WTC11 (cell line): ENCODE measurements at regions not wholly inside any gene's neighbourhood (a gene's known extent, or its start where the extent isn't known, plus 50 kb on each side); places are given as distances from the start of the nearest gene placed in this dataset.

Source experiments
- ATAC-seq: fragments of 200-7000 bp; cut with Tn5 transposase; 2 replicates; pipeline ENCODE4 v1.10.0; 2021; ENCODE audit warnings: mild to moderate bottlenecking, moderate library complexity
- CTCF ChIA-PET: fragments of 300-600 bp; sonication (Branson Sonifier 250); formaldehyde crosslinking; loops from one replicate; lab custom pipeline; 2021; ENCODE audit warnings: antibody characterized with exemption; lab: Charles Lee
- POLR2A ChIA-PET: fragments of 350-600 bp; sonication (Branson Sonifier 250); formaldehyde crosslinking; loops from one replicate; lab custom pipeline; 2021; ENCODE audit warnings: antibody characterized with exemption; lab: Charles Lee
- DNase-seq: peaks from one replicate; pipeline ENCODE4 v3.0.0; 2021; ENCODE audit warnings: low spot score
- H3K27ac Mint-ChIP-seq: 2 replicates; pipeline ENCODE4 v1.8.0; 2021; ENCODE audit warnings: mixed read lengths
- H3K27me3 Mint-ChIP-seq: 2 replicates; pipeline ENCODE4 v1.8.0; 2021; ENCODE audit warnings: low read depth, mild to moderate bottlenecking, moderate library complexity, mixed read lengths
- H3K36me3 Mint-ChIP-seq: 2 replicates; pipeline ENCODE4 v1.8.0; 2021; ENCODE audit warnings: mixed read lengths
- H3K4me1 Mint-ChIP-seq: 2 replicates; pipeline ENCODE4 v1.8.0; 2022; ENCODE audit warnings: mixed read lengths
- H3K4me3 Mint-ChIP-seq: 2 replicates; pipeline ENCODE4 v1.8.0; 2021; ENCODE audit warnings: mild to moderate bottlenecking, moderate library complexity, mixed read lengths
- H3K9me3 Mint-ChIP-seq: 2 replicates; pipeline ENCODE4 v1.8.0; 2021; ENCODE audit warnings: mixed read lengths
- ATF1 ChIP-seq: sonication (generic); formaldehyde crosslinking; IDR thresholded peaks from 2 replicates; pipeline ENCODE4 v1.8.1; 2023; ENCODE audit warnings: mild to moderate bottlenecking, moderate library complexity, missing genetic modification reagents
- EMX1 ChIP-seq: fragments of 250-450 bp; sonication (Bioruptor Pico); IDR thresholded peaks from 2 replicates; pipeline ENCODE4 v1.8.0; 2021; ENCODE audit warnings: mild to moderate bottlenecking
- ESRRA ChIP-seq: sonication (generic); formaldehyde crosslinking; IDR thresholded peaks from 2 replicates; pipeline ENCODE4 v1.8.1; 2022; ENCODE audit warnings: mild to moderate bottlenecking, missing genetic modification reagents, borderline replicate concordance
- FOXP1 ChIP-seq: sonication (generic); formaldehyde crosslinking; IDR thresholded peaks from 2 replicates; pipeline ENCODE4 v1.8.0; 2022; ENCODE audit warnings: missing genetic modification reagents, mild to moderate bottlenecking, moderate library complexity, borderline replicate concordance
- JAZF1 ChIP-seq: fragments of 250-450 bp; sonication (Bioruptor Pico); IDR thresholded peaks from 2 replicates; pipeline ENCODE4 v1.9.0; 2021; ENCODE audit warnings: moderate library complexity, mild to moderate bottlenecking, inconsistent platforms
- JUN ChIP-seq: sonication (generic); formaldehyde crosslinking; IDR thresholded peaks from 2 replicates; pipeline ENCODE4 v1.8.0; 2023; ENCODE audit warnings: mild to moderate bottlenecking, missing genetic modification reagents
- MXD4 ChIP-seq: fragments of 250-450 bp; sonication (Bioruptor Pico); IDR thresholded peaks from 2 replicates; pipeline ENCODE4 v1.8.0; 2021; ENCODE audit warnings: mild to moderate bottlenecking, moderate library complexity, borderline replicate concordance
- NFE2L1 ChIP-seq: sonication (generic); formaldehyde crosslinking; IDR thresholded peaks from 2 replicates; pipeline ENCODE4 v1.8.1; 2023; ENCODE audit warnings: missing genetic modification reagents
- ZBTB21 ChIP-seq: sonication (generic); formaldehyde crosslinking; IDR thresholded peaks from 2 replicates; pipeline ENCODE4 v1.8.1; 2023; ENCODE audit warnings: mild to moderate bottlenecking, missing genetic modification reagents, borderline replicate concordance
- ZNF121 ChIP-seq: sonication (generic); formaldehyde crosslinking; IDR thresholded peaks from 2 replicates; pipeline ENCODE4 v1.8.0; 2023; ENCODE audit warnings: missing genetic modification reagents
- ZNF671 ChIP-seq: fragments of 250-450 bp; sonication (Bioruptor Pico); IDR thresholded peaks from 2 replicates; pipeline ENCODE4 v1.8.0; 2021; ENCODE audit warnings: mild to moderate bottlenecking
- TF ChIP-seq, protein P1 (sequence below): sonication (generic); formaldehyde crosslinking; IDR thresholded peaks from 2 replicates; pipeline ENCODE4 v1.8.0; 2022; ENCODE audit warnings: missing genetic modification reagents
- TF ChIP-seq, protein P2 (sequence below): sonication (generic); formaldehyde crosslinking; IDR thresholded peaks from 2 replicates; pipeline ENCODE4 v1.8.0; 2023; ENCODE audit warnings: missing genetic modification reagents, mild to moderate bottlenecking, borderline replicate concordance
- TF ChIP-seq, protein P3 (sequence below): sonication (generic); formaldehyde crosslinking; IDR thresholded peaks from 2 replicates; pipeline ENCODE4 v1.8.1; 2023; ENCODE audit warnings: mild to moderate bottlenecking, missing genetic modification reagents
- TF ChIP-seq, protein P4 (sequence below): sonication (generic); formaldehyde crosslinking; IDR thresholded peaks from 2 replicates; pipeline ENCODE4 v1.8.1; 2022; ENCODE audit warnings: mild to moderate bottlenecking, moderate library complexity, missing genetic modification reagents
- TF ChIP-seq, protein P5 (sequence below): sonication (generic); formaldehyde crosslinking; IDR thresholded peaks from 2 replicates; pipeline ENCODE4 v1.8.1; 2022; ENCODE audit warnings: mild to moderate bottlenecking, missing genetic modification reagents, moderate library complexity, borderline replicate concordance

DNA sequence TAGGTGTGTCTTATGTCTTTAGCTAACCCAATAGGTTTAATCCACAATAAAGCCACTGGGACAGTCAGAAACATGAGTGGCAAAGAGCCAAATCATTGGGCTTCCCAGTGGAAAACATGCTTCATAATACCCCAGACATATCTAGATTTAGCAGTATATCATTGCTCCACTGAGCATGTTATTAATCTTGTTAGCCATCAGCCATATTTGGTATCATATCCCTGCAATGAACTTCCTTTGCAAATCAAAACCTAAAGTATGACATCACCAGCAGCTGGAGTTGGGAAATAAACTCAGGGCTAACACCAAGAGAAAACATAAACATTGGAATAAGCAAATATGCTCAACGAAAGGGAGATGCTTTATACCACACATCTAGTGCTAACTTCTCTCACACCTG, 280.8 kb upstream of the NOCT start:
- ATAC-seq = no peak
- H3K9me3 Mint-ChIP-seq = peaks cover 8% of the 10 kb centered on the region
- ChIA-PET CTCF (no interaction called here), POLR2A (no interaction called here)
- no peak overlapping the region for H3K27ac Mint-ChIP-seq
- no peaks in the 10 kb centered on the region; the same call in 1 of the 2 replicates for H3K27me3 Mint-ChIP-seq
- H3K4me3 Mint-ChIP-seq = no peak overlapping the region
- peaks cover 5% of the 10 kb centered on the region for H3K4me1 Mint-ChIP-seq
- no peak for TF ChIP-seq ZBTB21 (CRISPR knock-in tag)
- no peak for TF ChIP-seq JAZF1 (CRISPR knock-in tag)
- TF ChIP-seq EMX1 (CRISPR knock-in tag) = no peak
- TF ChIP-seq ZNF671 (CRISPR knock-in tag) = no peak
- TF ChIP-seq, protein P1, sequence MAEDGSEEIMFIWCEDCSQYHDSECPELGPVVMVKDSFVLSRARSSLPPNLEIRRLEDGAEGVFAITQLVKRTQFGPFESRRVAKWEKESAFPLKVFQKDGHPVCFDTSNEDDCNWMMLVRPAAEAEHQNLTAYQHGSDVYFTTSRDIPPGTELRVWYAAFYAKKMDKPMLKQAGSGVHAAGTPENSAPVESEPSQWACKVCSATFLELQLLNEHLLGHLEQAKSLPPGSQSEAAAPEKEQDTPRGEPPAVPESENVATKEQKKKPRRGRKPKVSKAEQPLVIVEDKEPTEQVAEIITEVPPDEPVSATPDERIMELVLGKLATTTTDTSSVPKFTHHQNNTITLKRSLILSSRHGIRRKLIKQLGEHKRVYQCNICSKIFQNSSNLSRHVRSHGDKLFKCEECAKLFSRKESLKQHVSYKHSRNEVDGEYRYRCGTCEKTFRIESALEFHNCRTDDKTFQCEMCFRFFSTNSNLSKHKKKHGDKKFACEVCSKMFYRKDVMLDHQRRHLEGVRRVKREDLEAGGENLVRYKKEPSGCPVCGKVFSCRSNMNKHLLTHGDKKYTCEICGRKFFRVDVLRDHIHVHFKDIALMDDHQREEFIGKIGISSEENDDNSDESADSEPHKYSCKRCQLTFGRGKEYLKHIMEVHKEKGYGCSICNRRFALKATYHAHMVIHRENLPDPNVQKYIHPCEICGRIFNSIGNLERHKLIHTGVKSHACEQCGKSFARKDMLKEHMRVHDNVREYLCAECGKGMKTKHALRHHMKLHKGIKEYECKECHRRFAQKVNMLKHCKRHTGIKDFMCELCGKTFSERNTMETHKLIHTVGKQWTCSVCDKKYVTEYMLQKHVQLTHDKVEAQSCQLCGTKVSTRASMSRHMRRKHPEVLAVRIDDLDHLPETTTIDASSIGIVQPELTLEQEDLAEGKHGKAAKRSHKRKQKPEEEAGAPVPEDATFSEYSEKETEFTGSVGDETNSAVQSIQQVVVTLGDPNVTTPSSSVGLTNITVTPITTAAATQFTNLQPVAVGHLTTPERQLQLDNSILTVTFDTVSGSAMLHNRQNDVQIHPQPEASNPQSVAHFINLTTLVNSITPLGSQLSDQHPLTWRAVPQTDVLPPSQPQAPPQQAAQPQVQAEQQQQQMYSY (CRISPR knock-in tag) = no peak
- TF ChIP-seq ESRRA (CRISPR knock-in tag) = no peak
- TF ChIP-seq, protein P2, sequence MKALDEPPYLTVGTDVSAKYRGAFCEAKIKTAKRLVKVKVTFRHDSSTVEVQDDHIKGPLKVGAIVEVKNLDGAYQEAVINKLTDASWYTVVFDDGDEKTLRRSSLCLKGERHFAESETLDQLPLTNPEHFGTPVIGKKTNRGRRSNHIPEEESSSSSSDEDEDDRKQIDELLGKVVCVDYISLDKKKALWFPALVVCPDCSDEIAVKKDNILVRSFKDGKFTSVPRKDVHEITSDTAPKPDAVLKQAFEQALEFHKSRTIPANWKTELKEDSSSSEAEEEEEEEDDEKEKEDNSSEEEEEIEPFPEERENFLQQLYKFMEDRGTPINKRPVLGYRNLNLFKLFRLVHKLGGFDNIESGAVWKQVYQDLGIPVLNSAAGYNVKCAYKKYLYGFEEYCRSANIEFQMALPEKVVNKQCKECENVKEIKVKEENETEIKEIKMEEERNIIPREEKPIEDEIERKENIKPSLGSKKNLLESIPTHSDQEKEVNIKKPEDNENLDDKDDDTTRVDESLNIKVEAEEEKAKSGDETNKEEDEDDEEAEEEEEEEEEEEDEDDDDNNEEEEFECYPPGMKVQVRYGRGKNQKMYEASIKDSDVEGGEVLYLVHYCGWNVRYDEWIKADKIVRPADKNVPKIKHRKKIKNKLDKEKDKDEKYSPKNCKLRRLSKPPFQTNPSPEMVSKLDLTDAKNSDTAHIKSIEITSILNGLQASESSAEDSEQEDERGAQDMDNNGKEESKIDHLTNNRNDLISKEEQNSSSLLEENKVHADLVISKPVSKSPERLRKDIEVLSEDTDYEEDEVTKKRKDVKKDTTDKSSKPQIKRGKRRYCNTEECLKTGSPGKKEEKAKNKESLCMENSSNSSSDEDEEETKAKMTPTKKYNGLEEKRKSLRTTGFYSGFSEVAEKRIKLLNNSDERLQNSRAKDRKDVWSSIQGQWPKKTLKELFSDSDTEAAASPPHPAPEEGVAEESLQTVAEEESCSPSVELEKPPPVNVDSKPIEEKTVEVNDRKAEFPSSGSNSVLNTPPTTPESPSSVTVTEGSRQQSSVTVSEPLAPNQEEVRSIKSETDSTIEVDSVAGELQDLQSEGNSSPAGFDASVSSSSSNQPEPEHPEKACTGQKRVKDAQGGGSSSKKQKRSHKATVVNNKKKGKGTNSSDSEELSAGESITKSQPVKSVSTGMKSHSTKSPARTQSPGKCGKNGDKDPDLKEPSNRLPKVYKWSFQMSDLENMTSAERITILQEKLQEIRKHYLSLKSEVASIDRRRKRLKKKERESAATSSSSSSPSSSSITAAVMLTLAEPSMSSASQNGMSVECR (CRISPR knock-in tag) = no peak
- no peak for TF ChIP-seq JUN (CRISPR knock-in tag)
- TF ChIP-seq, protein P3, sequence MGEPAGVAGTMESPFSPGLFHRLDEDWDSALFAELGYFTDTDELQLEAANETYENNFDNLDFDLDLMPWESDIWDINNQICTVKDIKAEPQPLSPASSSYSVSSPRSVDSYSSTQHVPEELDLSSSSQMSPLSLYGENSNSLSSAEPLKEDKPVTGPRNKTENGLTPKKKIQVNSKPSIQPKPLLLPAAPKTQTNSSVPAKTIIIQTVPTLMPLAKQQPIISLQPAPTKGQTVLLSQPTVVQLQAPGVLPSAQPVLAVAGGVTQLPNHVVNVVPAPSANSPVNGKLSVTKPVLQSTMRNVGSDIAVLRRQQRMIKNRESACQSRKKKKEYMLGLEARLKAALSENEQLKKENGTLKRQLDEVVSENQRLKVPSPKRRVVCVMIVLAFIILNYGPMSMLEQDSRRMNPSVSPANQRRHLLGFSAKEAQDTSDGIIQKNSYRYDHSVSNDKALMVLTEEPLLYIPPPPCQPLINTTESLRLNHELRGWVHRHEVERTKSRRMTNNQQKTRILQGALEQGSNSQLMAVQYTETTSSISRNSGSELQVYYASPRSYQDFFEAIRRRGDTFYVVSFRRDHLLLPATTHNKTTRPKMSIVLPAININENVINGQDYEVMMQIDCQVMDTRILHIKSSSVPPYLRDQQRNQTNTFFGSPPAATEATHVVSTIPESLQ (CRISPR knock-in tag) = no peak
- no peak for TF ChIP-seq ZNF121 (CRISPR knock-in tag)
- TF ChIP-seq MXD4 (CRISPR knock-in tag) = no peak
- TF ChIP-seq FOXP1 = no peak
- TF ChIP-seq, protein P4, sequence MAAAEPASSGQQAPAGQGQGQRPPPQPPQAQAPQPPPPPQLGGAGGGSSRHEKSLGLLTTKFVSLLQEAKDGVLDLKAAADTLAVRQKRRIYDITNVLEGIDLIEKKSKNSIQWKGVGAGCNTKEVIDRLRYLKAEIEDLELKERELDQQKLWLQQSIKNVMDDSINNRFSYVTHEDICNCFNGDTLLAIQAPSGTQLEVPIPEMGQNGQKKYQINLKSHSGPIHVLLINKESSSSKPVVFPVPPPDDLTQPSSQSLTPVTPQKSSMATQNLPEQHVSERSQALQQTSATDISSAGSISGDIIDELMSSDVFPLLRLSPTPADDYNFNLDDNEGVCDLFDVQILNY (CRISPR knock-in tag) = no peak
- TF ChIP-seq, protein P5, sequence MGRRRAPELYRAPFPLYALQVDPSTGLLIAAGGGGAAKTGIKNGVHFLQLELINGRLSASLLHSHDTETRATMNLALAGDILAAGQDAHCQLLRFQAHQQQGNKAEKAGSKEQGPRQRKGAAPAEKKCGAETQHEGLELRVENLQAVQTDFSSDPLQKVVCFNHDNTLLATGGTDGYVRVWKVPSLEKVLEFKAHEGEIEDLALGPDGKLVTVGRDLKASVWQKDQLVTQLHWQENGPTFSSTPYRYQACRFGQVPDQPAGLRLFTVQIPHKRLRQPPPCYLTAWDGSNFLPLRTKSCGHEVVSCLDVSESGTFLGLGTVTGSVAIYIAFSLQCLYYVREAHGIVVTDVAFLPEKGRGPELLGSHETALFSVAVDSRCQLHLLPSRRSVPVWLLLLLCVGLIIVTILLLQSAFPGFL = no peak
- no peak for TF ChIP-seq NFE2L1 (CRISPR knock-in tag)
- no peak for TF ChIP-seq ATF1 (CRISPR knock-in tag)
- peaks cover 8% of the 10 kb centered on the region for H3K36me3 Mint-ChIP-seq
- DNase-seq = no peak
